Breast epithelium (tissue), 3 donors: ENCODE measurements at regions not wholly inside any gene's neighbourhood (a gene's known extent, or its start where the extent isn't known, plus 50 kb on each side); places are given as distances from the start of the nearest gene placed in this dataset.

ENCODE experiments used
- POLR2A ChIP-seq: fragments of 450-650 bp; IDR thresholded peaks from one replicate; pipeline ENCODE4 v1.6.1; 2016; ENCODE audit warnings: antibody characterized with exemption, mild to moderate bottlenecking, moderate library complexity
- TF ChIP-seq, protein P1 (sequence below), 3 donors: fragments of 450-650 bp; IDR thresholded peaks; one replicate each; pipeline ENCODE4 v1.5.1; 2016 to 2017; ENCODE audit warnings: antibody characterized with exemption in 3 of 3, mild to moderate bottlenecking in 3 of 3, moderate library complexity in 3 of 3

DNA sequence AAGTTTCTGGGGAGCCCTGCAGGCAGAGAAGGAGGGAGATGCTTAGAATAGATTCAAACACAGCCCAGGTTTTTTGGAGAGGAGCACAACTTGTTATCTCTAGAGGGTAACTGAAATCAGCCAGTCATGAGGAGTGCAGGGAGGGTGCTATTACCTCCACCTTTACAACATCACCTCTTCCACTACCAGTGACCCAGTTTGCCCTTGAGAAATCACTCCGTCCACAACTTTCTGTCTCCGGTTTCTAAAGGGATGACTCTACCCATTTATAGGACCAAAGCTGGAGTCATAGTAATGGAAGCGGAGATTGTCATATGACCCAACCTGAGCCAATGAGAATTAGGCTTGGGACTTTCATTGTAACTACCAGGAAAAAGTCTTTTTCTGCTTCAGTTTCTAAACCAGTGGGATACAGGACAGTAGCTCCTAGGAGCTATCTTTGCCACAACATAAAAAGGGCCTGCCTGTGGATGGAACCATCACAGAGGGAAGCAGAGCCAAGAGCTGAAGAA is 131.2 kb upstream of the SERPIND1 start:
- no peak for TF ChIP-seq POLR2A
- TF ChIP-seq, protein P1, sequence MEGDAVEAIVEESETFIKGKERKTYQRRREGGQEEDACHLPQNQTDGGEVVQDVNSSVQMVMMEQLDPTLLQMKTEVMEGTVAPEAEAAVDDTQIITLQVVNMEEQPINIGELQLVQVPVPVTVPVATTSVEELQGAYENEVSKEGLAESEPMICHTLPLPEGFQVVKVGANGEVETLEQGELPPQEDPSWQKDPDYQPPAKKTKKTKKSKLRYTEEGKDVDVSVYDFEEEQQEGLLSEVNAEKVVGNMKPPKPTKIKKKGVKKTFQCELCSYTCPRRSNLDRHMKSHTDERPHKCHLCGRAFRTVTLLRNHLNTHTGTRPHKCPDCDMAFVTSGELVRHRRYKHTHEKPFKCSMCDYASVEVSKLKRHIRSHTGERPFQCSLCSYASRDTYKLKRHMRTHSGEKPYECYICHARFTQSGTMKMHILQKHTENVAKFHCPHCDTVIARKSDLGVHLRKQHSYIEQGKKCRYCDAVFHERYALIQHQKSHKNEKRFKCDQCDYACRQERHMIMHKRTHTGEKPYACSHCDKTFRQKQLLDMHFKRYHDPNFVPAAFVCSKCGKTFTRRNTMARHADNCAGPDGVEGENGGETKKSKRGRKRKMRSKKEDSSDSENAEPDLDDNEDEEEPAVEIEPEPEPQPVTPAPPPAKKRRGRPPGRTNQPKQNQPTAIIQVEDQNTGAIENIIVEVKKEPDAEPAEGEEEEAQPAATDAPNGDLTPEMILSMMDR (IDR thresholded peaks at IDR 0.05) = no peak
